ENCODE measurements at regions not wholly inside any gene's neighbourhood (a gene's known extent, or its start where the extent isn't known, plus 50 kb on each side); places are given as distances from the start of the nearest gene placed in this dataset.

DNA sequence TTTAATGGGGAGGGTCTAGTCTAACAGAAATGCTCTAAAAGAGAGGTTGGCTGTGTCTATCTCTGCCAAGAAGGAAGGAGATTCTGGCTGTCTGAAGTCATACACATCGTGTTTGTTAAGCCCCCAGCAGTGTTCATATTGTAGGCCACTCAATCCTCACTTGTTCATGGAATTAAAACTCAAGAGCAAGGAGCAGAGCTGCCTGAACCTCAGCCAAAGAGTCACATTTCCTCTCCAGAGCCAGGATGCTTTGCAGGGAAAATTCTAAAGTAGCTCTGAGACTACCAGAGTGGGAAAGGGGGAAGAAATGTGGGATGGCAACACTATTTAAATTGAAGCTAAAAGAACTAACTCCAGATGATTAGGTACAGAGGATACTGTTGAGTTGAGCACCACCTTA lies 190.7 kb upstream of the CXCR4 start:
- TF ChIP-seq, protein P1, sequence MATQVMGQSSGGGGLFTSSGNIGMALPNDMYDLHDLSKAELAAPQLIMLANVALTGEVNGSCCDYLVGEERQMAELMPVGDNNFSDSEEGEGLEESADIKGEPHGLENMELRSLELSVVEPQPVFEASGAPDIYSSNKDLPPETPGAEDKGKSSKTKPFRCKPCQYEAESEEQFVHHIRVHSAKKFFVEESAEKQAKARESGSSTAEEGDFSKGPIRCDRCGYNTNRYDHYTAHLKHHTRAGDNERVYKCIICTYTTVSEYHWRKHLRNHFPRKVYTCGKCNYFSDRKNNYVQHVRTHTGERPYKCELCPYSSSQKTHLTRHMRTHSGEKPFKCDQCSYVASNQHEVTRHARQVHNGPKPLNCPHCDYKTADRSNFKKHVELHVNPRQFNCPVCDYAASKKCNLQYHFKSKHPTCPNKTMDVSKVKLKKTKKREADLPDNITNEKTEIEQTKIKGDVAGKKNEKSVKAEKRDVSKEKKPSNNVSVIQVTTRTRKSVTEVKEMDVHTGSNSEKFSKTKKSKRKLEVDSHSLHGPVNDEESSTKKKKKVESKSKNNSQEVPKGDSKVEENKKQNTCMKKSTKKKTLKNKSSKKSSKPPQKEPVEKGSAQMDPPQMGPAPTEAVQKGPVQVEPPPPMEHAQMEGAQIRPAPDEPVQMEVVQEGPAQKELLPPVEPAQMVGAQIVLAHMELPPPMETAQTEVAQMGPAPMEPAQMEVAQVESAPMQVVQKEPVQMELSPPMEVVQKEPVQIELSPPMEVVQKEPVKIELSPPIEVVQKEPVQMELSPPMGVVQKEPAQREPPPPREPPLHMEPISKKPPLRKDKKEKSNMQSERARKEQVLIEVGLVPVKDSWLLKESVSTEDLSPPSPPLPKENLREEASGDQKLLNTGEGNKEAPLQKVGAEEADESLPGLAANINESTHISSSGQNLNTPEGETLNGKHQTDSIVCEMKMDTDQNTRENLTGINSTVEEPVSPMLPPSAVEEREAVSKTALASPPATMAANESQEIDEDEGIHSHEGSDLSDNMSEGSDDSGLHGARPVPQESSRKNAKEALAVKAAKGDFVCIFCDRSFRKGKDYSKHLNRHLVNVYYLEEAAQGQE (IDR thresholded peaks at IDR 0.05; ENCODE audit: insufficient replicate concordance, low read depth), result no peak
- TF ChIP-seq, protein P2, sequence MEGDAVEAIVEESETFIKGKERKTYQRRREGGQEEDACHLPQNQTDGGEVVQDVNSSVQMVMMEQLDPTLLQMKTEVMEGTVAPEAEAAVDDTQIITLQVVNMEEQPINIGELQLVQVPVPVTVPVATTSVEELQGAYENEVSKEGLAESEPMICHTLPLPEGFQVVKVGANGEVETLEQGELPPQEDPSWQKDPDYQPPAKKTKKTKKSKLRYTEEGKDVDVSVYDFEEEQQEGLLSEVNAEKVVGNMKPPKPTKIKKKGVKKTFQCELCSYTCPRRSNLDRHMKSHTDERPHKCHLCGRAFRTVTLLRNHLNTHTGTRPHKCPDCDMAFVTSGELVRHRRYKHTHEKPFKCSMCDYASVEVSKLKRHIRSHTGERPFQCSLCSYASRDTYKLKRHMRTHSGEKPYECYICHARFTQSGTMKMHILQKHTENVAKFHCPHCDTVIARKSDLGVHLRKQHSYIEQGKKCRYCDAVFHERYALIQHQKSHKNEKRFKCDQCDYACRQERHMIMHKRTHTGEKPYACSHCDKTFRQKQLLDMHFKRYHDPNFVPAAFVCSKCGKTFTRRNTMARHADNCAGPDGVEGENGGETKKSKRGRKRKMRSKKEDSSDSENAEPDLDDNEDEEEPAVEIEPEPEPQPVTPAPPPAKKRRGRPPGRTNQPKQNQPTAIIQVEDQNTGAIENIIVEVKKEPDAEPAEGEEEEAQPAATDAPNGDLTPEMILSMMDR (IDR thresholded peaks at IDR 0.05; ENCODE audit: insufficient read depth, low read length), result no peak
- no peak for TF ChIP-seq GABPA (IDR thresholded peaks at IDR 0.05; ENCODE audit: low read depth)
- no peak for TF ChIP-seq SPI1 (IDR thresholded peaks at IDR 0.05; ENCODE audit: borderline replicate concordance, low read depth)
- no peak for TF ChIP-seq POLR2AphosphoS5 (IDR thresholded peaks at IDR 0.05; ENCODE audit: low read depth)
